Mesodermal cell (in vitro differentiated cells): ENCODE measurements at regions not wholly inside any gene's neighbourhood (a gene's known extent, or its start where the extent isn't known, plus 50 kb on each side); places are given as distances from the start of the nearest gene placed in this dataset.

ENCODE experiments used
- H3K27ac ChIP-seq: 2 replicates; pipeline ENCODE4 v1.7.0; 2013; ENCODE audit warnings: mild to moderate bottlenecking, low read depth, low read length, moderate library complexity; ENCODE audit not compliant: severe bottlenecking
- H3K36me3 ChIP-seq: 2 replicates; pipeline ENCODE4 v1.7.1; 2013; ENCODE audit warnings: mild to moderate bottlenecking, low read length, moderate library complexity; ENCODE audit not compliant: control insufficient read depth, insufficient read depth
- H3K4me1 ChIP-seq: one replicate; pipeline ENCODE4 v1.7.1; 2013; ENCODE audit warnings: mild to moderate bottlenecking, low read length; ENCODE audit not compliant: insufficient read depth, control insufficient read depth, poor library complexity, severe bottlenecking
- H3K4me3 ChIP-seq: 2 replicates; pipeline ENCODE4 v1.7.0; 2013; ENCODE audit warnings: low read length, control low read depth, mild to moderate bottlenecking; ENCODE audit not compliant: insufficient read depth, poor library complexity, severe bottlenecking; ENCODE audit errors: extremely low read depth
- H3K9me3 ChIP-seq: 2 replicates; pipeline ENCODE4 v1.7.1; 2013; ENCODE audit warnings: mild to moderate bottlenecking, low read length, moderate library complexity; ENCODE audit not compliant: control insufficient read depth
- WGBS, 2 experiments: methylation state at CpG; one replicate each; pipeline ENCODE4 v1.1.5; 2013; ENCODE audit warnings: missing lambda C conversion rate in 2 of 2; ENCODE audit not compliant: insufficient coverage in 2 of 2; 5-methylcytosine and 5-hydroxymethylcytosine counted together

- 100% methylated on average over 1 of the region's 3 CpGs; no CpG with 5 or more reads in 1 of the 2 experiments for WGBS, 2 experiments
- Histone ChIP-seq H3K9me3 (peaks cover 5% of the 10 kb centered on the region), H3K27ac (no peak overlapping the region), H3K36me3 (no peaks in the 10 kb centered on the region), H3K4me3 (no peak overlapping the region), H3K4me1 (no peaks in the 10 kb centered on the region)
Measured at GRCh38 chr7:68674826-68675225, 923.4 kb upstream of the AUTS2 start.

GRCh38 chr7:68676813-68677535, 921.3 kb upstream of the AUTS2 start:
- no peaks in the 10 kb centered on the region for H3K36me3 ChIP-seq
- WGBS, 2 experiments = 94 to 95% methylated on average over 10 to 12 of the region's 13 CpGs
- peaks cover 5% of the 10 kb centered on the region for H3K9me3 ChIP-seq
- no peak overlapping the region for H3K4me3 ChIP-seq
- no peak overlapping the region for H3K27ac ChIP-seq
- H3K4me1 ChIP-seq = no peaks in the 10 kb centered on the region

GRCh38 chr7:68678196-68678595, 920.1 kb upstream of the AUTS2 start:
- WGBS, 2 experiments = 74 to 100% methylated on average over 2 to 3 of the region's 4 CpGs
- H3K36me3 ChIP-seq = no peaks in the 10 kb centered on the region
- peaks cover 5% of the 10 kb centered on the region for H3K9me3 ChIP-seq

GRCh38 chr7:68679459-68680234, 918.6 kb upstream of the AUTS2 start:
- H3K4me1 ChIP-seq = no peaks in the 10 kb centered on the region
- no peaks in the 10 kb centered on the region for H3K9me3 ChIP-seq
- H3K27ac ChIP-seq = no peak overlapping the region
- no peaks in the 10 kb centered on the region for H3K36me3 ChIP-seq
- H3K4me3 ChIP-seq = no peak overlapping the region
- WGBS, 2 experiments = 92% methylated on average over 6 of the region's 7 CpGs

More at GRCh38 chr7:68678196-68678595, 920.1 kb upstream of the AUTS2 start:
- Histone ChIP-seq H3K4me3 (no peak overlapping the region), H3K27ac (no peak overlapping the region), H3K4me1 (no peaks in the 10 kb centered on the region)

GRCh38 chr7:68680235-68680872, 917.9 kb upstream of the AUTS2 start:
- H3K4me1 ChIP-seq = no peaks in the 10 kb centered on the region
- WGBS, 2 experiments = 80 to 82% methylated on average over 1 of the region's 1 CpG

GRCh38 chr7:68682910-68683309, 915.4 kb upstream of the AUTS2 start:
- no peaks in the 10 kb centered on the region for H3K9me3 ChIP-seq
- WGBS, 2 experiments = 43 to 80% methylated on average over 1 to 2 of the region's 5 CpGs
- no peak overlapping the region for H3K27ac ChIP-seq
- H3K4me3 ChIP-seq = no peak overlapping the region
- no peaks in the 10 kb centered on the region for H3K4me1 ChIP-seq
- H3K36me3 ChIP-seq = no peaks in the 10 kb centered on the region

More at GRCh38 chr7:68680235-68680872, 917.9 kb upstream of the AUTS2 start:
- Histone ChIP-seq H3K36me3 (no peaks in the 10 kb centered on the region), H3K4me3 (no peak overlapping the region), H3K9me3 (no peaks in the 10 kb centered on the region), H3K27ac (no peak overlapping the region)

- Histone ChIP-seq H3K27ac (no peak overlapping the region), H3K4me1 (peaks cover 2% of the 10 kb centered on the region), H3K36me3 (no peaks in the 10 kb centered on the region), H3K4me3 (no peak overlapping the region), H3K9me3 (no peaks in the 10 kb centered on the region)
- WGBS, 2 experiments = 75 to 88% methylated on average over 7 to 8 of the region's 8 CpGs
Measured at GRCh38 chr7:68684246-68684839, 913.9 kb upstream of the AUTS2 start.

- H3K27ac ChIP-seq = no peak overlapping the region
- peaks cover 2% of the 10 kb centered on the region for H3K4me1 ChIP-seq
- 20 to 86% methylated on average over 1 to 4 of the region's 7 CpGs for WGBS, 2 experiments
- H3K4me3 ChIP-seq = no peak overlapping the region
- H3K9me3 ChIP-seq = no peaks in the 10 kb centered on the region
- H3K36me3 ChIP-seq = no peaks in the 10 kb centered on the region
Measured at GRCh38 chr7:68684996-68685395, 913.3 kb upstream of the AUTS2 start.

- no peaks in the 10 kb centered on the region for H3K36me3 ChIP-seq
- peaks cover 3% of the 10 kb centered on the region for H3K9me3 ChIP-seq
- no peak overlapping the region for H3K4me3 ChIP-seq
- H3K27ac ChIP-seq = no peak overlapping the region
- H3K4me1 ChIP-seq = peaks cover 2% of the 10 kb centered on the region
- WGBS, 2 experiments = 39 to 55% methylated on average over 5 to 6 of the region's 8 CpGs
Measured at GRCh38 chr7:68688416-68689086, 909.7 kb upstream of the AUTS2 start.

- Histone ChIP-seq H3K27ac (no peak overlapping the region), H3K4me3 (no peak overlapping the region), H3K4me1 (peaks cover 2% of the 10 kb centered on the region), H3K9me3 (peaks cover 3% of the 10 kb centered on the region), H3K36me3 (no peaks in the 10 kb centered on the region)
- 78 to 95% methylated on average over 4 to 5 of the region's 5 CpGs for WGBS, 2 experiments
Measured at GRCh38 chr7:68689087-68689433, 909.2 kb upstream of the AUTS2 start.
